ENCODE measurements at regions not wholly inside any gene's neighbourhood (a gene's known extent, or its start where the extent isn't known, plus 50 kb on each side); places are given as distances from the start of the nearest gene placed in this dataset.

DNA sequence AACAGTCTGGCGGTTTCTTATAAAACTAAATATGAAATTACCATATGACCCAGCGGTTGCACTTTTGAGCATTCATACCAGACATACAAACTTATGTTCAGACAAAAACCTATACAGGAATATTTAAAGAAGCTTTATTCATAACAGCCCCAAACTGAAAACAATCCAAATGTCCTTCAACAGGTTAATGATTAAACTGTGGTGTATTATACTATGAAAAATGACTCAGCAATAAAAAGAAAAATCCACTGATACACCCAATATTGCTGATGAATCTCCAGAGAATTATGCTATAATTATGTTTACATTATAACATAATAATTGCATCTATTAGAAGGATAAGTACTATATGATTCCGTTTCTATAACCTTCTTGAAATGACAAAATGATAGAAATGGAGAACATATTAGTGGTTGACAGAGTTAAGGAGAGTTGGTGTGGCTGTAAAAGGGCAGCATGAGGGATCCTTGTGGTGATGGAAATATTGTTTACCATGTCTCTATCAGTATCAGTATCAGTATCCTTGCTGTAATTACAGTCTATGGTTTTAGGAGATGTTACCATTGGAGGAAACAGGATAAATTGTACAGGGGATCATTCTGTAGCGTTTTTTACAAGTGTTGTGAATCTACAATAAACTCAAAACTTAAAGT, 127.1 kb downstream of the DSC3 start:
- TF ChIP-seq, protein P1, sequence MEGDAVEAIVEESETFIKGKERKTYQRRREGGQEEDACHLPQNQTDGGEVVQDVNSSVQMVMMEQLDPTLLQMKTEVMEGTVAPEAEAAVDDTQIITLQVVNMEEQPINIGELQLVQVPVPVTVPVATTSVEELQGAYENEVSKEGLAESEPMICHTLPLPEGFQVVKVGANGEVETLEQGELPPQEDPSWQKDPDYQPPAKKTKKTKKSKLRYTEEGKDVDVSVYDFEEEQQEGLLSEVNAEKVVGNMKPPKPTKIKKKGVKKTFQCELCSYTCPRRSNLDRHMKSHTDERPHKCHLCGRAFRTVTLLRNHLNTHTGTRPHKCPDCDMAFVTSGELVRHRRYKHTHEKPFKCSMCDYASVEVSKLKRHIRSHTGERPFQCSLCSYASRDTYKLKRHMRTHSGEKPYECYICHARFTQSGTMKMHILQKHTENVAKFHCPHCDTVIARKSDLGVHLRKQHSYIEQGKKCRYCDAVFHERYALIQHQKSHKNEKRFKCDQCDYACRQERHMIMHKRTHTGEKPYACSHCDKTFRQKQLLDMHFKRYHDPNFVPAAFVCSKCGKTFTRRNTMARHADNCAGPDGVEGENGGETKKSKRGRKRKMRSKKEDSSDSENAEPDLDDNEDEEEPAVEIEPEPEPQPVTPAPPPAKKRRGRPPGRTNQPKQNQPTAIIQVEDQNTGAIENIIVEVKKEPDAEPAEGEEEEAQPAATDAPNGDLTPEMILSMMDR (IDR thresholded peaks at IDR 0.05) = no peak

DNA sequence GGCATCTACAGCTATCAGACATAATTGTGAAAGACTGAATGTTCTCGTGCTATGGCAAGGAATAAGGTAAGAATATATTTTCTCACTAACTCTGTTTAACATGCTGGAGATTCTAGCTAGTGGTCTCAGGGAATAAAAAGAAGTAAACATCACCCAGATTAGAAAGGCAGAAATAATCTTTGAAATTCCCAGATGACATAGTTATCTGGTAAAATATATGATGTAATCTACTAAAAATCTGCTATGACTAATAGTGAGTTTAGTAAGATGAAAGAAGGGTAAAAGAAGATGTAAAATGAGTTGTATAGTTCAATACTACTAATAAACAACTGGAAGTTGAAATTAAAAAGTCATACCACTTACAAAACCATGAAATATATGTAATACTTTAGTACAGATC, 134.2 kb downstream of the DSC3 start:
- TF ChIP-seq, protein P1 (IDR thresholded peaks at IDR 0.05) = no peak

DNA sequence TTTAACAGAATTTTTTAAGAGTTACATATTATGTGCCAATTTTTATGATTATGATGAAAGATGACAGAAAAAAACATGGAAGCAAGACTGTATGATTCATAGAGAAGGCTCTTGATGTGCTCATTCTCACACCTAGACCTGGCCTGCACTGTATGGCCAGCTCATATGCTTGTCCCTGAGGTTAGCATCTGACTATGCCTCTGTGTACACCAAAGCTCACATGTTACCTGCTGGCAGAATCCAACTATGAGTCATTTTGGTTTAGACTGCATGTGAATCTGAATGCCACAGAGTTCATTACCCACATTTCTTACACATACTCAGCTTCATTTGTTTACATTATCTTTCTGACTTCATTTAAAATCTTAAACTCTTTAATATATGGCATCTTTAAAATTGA, 139.0 kb downstream of the DSC3 start:
- TF ChIP-seq, protein P1 (IDR thresholded peaks at IDR 0.05) = no peak

DNA sequence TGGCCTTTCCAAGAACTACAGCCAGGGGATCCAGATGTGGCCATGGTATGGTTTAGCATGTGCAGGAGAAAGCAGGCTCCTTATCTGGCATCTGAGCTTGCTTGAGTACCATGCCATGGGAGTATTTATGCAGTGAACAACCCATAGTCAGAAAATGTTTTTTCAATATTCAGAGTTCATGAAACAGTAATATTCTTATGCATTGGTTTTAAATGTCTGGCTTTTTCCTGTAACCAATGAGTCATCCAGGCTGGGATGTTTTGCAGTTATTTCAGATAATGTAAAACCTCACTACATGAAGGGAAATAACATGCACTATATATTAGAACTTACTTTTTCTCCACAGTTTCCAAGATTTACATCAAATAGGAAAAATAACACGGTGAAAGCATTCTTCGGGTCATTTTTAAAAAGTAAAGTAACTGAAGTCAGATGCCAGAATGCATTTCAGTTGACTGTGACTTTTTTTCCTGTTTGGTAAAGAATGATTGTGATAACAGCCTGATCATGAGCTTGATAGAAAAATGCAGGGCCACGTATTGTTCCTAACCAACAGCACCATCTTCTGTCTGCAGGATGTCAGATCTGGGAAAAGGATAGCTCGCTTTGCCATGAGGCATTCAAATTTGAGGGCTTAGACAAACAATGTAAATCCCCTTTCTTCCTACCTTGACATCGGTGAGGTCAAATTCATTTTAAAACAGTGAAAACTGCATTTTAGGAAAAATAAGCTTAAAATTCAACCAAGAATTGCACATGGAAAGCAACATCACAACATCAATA, 152.8 kb downstream of the DSC3 start:
- TF ChIP-seq, protein P1 (IDR thresholded peaks at IDR 0.05) = peak; percentile 71

DNA sequence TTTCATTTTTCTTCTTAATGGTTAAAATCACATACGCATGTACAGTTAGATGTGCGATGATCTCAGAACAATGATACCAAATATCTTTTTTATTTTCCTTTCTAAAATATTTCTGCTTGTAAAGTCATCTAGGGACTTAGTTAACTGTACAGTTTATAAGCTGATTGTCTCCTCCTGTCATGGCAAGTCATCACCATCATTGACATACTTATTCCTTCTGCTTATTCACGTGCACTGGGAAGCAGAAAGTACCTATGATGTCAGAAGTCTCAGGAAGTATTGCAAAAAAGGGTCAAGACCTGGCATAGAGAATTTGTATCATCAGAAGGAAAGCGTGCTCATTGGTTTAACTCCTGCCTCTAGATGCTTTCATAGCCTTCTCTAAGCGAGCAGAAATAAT, 154.2 kb downstream of the DSC3 start:
- TF ChIP-seq, protein P1 (IDR thresholded peaks at IDR 0.05) = no peak

DNA sequence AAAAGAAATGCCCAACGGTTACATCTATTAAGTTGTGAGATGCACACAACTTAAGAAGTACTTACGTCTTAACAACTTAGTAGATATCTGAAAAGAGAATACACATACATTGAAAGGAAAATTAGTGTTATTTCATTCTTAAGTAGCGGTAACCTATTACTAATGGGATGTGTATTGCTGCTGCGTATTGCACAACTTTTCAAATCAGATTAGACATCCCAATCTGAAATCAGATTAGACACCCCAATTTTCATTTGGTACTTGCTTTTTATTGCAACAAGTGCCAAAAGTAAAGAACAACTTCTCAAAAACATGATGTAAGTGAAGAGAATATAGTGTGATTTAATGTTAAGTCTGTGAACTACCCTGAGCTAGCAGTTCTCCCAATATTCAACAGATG, 155.5 kb downstream of the DSC3 start:
- TF ChIP-seq, protein P1 (IDR thresholded peaks at IDR 0.05) = no peak

DNA sequence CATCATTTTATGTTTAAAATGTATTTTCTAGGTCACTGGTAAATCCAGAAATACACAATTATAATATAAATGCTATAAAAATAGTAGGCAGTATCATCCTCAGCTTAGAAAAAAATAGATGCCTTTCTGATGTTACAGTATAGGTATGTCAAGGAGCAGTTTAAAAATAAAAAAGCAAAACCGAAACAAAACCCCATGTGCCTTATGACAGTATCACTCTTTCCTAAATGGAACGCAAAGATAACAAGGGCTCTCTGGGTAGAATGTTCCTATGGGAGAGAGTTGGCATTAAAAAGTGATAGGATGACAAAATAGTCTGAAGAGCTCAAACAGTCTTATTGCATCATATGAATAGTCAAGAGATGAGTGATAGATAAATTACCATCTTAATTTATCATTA, 172.1 kb downstream of the DSC3 start:
- TF ChIP-seq, protein P1 (IDR thresholded peaks at IDR 0.05) = no peak
